ENCODE measurements at regions not wholly inside any gene's neighbourhood (a gene's known extent, or its start where the extent isn't known, plus 50 kb on each side); places are given as distances from the start of the nearest gene placed in this dataset.

DNA sequence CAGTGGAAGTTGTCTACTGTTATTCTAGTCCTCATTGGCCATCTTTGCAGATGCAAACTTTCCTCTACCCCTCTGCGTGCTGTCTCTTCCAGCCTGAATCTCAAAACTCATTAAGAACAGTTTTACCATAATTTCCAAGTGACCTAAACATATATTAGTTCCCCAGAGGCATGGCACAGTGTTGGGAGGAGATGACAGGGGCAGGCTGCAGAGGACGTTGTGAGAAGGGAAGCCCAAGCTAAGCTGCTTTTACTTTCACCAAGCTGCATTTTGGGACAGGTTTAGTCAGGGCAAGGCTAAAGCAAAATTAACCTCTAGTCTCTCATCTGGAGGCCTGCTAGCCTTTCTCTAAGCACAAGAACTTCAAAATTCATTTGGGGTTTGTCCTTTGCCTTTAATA lies 318.6 kb upstream of the SATB1 start:
- Histone ChIP-seq H3K4me3 (no peak overlapping the region), H3K9me3 (ENCODE audit: low read depth) (no peaks in the 10 kb centered on the region), H3K27ac (no peak overlapping the region), H3K4me1 (ENCODE audit: low read depth) (no peaks in the 10 kb centered on the region), H3K36me3 (no peaks in the 10 kb centered on the region), H3K27me3 (no peaks in the 10 kb centered on the region)
- DNase-seq (ENCODE audit: low read depth in 1 of 2, low spot score in 1 of 2): no peak
- no peak for TF ChIP-seq CTCF (IDR thresholded peaks at IDR 0.05; ENCODE audit: low read depth, low read length)

DNA sequence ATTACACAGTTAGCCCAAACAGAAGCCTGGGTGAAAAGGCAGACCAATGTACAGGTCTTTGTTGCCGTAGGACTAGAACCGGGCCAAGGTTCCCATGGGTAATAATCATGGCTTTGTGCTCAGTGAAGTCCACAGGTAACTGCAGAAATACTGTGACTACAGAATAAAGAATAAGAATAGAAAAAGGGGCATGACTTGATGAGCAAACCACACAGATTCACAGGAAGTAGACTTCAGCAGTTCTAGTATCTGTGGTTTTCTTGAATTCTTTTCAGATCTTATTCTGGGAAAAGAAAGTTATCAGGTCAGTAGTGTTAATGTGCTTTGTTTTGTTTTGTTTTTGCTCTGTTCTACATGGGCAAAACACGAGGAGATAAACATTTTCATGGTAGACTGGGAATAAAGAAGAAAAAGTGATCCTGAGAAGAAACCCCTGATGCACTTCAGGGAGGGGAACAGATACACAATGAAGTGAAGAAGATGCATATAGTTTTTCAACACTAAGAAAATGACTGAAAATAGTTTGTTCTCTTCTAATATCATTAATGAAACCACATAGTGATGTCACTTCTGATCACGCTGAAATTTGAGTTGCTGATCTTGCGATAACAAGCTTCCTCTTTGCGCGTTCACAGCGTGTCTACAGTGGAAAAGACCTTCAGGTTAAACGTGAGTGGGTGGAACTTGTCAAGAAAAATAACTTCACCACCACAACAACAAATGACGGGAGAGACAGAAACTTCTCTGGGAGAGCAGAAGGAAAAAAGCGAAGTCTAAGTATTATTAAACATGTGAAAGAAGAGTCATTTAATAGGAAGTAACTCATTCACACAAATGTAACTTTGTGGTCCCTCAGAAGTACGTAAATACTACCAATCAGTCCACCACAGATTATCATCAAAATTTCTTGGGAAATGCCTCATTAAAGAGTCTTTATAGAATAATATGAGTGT lies 315.8 kb upstream of the SATB1 start:
- H3K4me3 ChIP-seq: no peak overlapping the region
- no peak for DNase-seq (ENCODE audit: low read depth in 1 of 2, low spot score in 1 of 2)
- H3K27me3 ChIP-seq: no peaks in the 10 kb centered on the region
- H3K27ac ChIP-seq: no peak overlapping the region
- no peaks in the 10 kb centered on the region for H3K4me1 ChIP-seq (ENCODE audit: low read depth)
- H3K36me3 ChIP-seq: no peaks in the 10 kb centered on the region
- no peak for TF ChIP-seq CTCF (IDR thresholded peaks at IDR 0.05; ENCODE audit: low read depth, low read length)
- no peaks in the 10 kb centered on the region for H3K9me3 ChIP-seq (ENCODE audit: low read depth)

DNA sequence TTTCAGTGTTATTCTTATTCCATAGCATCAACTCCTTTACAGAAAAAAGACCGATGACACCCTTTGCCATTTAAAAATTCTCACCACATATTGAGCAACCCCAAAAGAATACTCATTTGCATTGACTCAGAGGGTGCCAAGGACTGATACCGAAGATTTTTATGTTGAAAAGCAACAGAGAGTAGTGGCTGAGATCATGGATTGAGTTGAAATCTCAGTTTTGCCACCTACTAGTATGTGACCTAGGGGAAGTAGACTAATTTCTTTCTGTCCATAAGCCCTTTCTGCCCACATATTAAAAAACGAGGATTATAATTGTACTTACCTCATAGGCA lies 313.9 kb upstream of the SATB1 start:
- no peak for TF ChIP-seq CTCF (IDR thresholded peaks at IDR 0.05; ENCODE audit: low read depth, low read length)

DNA sequence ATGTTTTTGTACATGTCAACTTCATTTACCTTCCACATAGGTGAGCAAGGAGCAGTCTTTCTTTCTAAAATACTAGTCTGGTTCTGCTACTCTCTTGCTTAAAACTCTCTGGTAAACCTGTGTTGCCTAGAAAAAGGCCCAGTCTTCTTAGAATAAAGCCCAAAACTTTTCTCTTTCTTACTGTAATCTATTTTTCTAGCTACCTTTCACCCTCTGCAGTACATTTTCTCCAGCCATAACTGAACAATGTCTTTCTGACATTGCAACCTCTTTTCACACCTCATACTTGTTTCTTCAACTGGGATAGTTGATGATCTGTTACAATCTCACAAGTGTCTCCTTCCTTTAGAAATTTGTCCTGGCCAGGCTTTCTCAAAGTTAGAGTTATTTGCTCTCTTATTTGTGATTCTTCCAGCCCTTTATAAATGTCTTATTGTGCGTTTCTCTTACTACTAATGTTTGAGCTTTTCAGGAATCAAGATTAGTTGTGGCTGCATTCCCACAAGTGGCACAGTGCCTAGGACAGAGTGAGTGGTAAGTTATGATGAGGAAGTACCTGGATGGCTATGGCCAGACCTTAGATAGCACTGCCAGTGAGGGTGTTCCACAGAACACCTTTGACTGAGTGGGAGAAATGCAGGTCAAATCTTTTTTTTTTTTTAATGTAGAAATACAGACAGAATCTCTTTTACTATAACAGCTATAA lies 313.4 kb upstream of the SATB1 start:
- H3K4me1 ChIP-seq (ENCODE audit: low read depth): no peaks in the 10 kb centered on the region
- H3K9me3 ChIP-seq (ENCODE audit: low read depth): no peaks in the 10 kb centered on the region
- no peak overlapping the region for H3K4me3 ChIP-seq
- TF ChIP-seq CTCF (IDR thresholded peaks at IDR 0.05; ENCODE audit: low read depth, low read length): no peak
- no peak overlapping the region for H3K27ac ChIP-seq
- DNase-seq (ENCODE audit: low read depth in 1 of 2, low spot score in 1 of 2): no peak
- H3K27me3 ChIP-seq: no peaks in the 10 kb centered on the region
- no peaks in the 10 kb centered on the region for H3K36me3 ChIP-seq

More for the DNA sequence above, 313.9 kb upstream of the SATB1 start:
- Histone ChIP-seq H3K27ac (no peak overlapping the region), H3K4me3 (no peak overlapping the region), H3K4me1 (ENCODE audit: low read depth) (no peaks in the 10 kb centered on the region), H3K27me3 (no peaks in the 10 kb centered on the region), H3K9me3 (ENCODE audit: low read depth) (no peaks in the 10 kb centered on the region), H3K36me3 (no peaks in the 10 kb centered on the region)
- DNase-seq (ENCODE audit: low read depth in 1 of 2, low spot score in 1 of 2): no peak

- no peaks in the 10 kb centered on the region for H3K4me1 ChIP-seq (ENCODE audit: low read depth)
- H3K27ac ChIP-seq: no peak overlapping the region
- no peak for TF ChIP-seq CTCF (IDR thresholded peaks at IDR 0.05; ENCODE audit: low read depth, low read length)
- no peak for DNase-seq (ENCODE audit: low read depth in 1 of 2, low spot score in 1 of 2)
- H3K9me3 ChIP-seq (ENCODE audit: low read depth): no peaks in the 10 kb centered on the region
- no peaks in the 10 kb centered on the region for H3K27me3 ChIP-seq
- H3K4me3 ChIP-seq: no peak overlapping the region
- H3K36me3 ChIP-seq: no peaks in the 10 kb centered on the region
Observed at GRCh38 chr3:18735005-18735404, 309.9 kb upstream of the SATB1 start.

Data from cardiac muscle cell (in vitro differentiated cells and primary cell).